HG03378 (cell line): ENCODE measurements at regions not wholly inside any gene's neighbourhood (a gene's known extent, or its start where the extent isn't known, plus 50 kb on each side); places are given as distances from the start of the nearest gene placed in this dataset.
"Not testable (repeated sequence)": the region's sequence is repeated elsewhere in the genome, so short reads cannot be mapped to it uniquely, and the experiment has no call there.

Source experiments
- ATAC-seq: cut with Tn5 transposase; IDR thresholded peaks from one replicate; pipeline ENCODE4 v1.9.1; 2021; ENCODE audit warnings: mild to moderate bottlenecking, moderate library complexity; ENCODE audit not compliant: unreplicated experiment

DNA sequence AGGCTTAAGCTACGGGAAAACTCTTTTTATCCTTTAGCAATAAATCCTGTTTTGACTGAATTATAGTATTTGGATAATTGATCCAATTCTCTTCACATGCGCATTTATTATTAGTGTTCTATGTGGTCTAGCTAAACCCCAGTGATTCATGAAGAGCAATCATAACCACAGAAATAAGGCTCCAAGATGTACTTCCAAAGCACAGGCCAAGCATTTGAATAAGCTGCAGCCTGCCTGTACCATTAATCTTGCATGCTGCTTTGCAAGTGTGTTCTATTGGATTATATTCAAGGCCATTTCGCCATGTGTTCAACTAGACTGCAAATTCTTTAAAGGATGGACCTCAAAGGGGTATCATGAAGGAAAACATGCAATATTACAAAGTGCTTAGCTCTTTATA lies 385.2 kb upstream of the FAT1 start:
- ATAC-seq: no peak

DNA sequence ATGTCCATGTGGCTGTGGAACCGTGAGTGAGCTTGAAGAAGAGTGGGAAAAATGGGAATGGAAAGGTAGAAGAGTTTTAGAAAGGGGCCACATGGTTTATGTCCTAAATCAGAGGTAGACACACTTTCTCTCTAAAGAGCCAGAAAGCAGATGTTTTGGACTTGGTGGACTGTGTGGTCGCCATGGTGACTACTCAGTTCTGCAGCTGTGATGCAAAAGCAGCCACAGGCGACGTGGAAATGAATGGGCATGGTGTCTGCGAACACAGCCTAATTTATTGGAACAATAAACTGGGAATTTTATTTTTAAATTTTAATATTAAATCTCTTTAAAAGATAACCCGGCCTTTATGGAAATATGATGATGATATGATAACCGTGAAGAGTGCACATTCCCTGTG lies 386.0 kb upstream of the FAT1 start:
- ATAC-seq: no peak

DNA sequence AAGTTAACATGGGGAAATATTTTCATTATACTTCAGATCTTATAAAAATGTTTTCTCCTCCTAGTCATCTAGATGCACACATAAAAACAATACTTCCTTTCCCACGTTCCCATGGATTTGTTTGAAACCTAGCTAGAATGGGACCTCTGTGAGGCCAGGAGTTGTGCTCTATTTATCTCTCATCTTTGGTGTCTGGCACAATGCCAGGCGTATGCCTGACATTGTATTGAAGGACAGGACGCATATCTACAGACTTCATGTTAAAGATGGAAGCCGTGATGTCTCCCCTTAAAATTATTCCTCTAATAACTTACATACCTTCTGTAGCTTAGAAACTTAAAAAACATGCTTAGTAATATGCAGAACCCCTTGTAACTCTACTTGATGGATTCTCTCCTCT lies 394.5 kb upstream of the FAT1 start:
- no peak for ATAC-seq

DNA sequence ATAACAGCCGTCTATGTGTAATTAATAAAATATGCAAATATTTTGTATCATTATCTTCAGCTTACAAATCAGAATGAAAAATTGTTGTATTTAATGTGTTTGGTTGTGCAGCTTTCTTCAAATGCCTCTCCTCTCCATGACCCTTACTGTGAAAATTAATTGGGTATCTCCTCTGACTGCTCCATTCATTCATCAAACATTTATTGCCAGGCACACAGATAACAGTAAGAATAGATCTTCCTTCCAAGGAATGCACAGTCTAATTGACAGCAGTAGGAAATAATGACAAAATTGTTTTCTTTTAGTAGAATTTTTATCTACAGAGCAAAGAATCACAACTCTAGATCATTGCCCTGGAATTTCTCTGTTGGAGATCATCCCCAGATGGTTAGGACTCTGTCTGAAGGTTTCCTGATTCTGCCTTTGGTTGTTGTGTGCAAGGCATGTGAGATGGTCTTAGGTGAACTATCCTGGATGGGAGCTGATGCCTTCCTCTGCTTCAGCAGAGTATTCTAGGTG lies 395.0 kb upstream of the FAT1 start:
- no peak for ATAC-seq

DNA sequence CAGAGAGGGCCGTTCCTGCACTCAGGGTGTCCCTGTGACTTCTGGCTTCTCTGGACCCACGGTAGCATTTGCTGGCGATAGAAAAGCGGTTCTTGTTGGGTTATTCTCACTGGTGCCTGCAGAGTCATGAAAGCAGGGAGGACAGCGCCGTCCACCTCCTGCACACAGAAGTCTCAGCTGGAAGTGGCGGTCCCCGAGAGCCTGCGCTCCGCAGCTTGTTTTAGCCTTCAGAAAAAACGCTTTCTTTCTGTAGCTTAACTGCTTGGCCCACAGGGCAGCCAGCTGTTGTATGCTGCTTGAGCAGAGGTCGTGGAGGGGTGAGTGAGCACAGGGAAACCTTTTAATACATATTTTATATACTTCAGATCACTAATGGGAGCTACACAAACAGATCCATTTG lies 400.7 kb upstream of the FAT1 start:
- ATAC-seq: no peak

DNA sequence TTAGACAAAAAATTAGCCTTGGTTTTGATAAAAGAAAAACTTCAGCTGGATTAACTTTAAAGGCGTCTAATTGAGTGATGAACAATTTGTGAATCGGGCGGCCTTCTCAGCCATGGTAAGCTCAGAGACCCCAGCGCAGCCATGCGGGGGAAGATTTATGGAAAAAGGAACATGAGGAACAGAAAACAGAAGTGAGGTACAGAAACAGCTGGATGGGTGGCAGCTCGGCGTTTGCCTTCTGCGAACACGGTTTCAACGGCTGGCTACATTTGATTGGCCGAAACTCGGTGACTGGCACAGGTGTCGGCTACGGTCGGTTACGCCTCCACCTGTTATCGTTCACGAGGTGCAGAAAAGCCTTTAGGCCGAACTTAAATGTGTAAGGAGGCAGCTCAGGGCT lies 401.4 kb upstream of the FAT1 start:
- ATAC-seq: no peak

DNA sequence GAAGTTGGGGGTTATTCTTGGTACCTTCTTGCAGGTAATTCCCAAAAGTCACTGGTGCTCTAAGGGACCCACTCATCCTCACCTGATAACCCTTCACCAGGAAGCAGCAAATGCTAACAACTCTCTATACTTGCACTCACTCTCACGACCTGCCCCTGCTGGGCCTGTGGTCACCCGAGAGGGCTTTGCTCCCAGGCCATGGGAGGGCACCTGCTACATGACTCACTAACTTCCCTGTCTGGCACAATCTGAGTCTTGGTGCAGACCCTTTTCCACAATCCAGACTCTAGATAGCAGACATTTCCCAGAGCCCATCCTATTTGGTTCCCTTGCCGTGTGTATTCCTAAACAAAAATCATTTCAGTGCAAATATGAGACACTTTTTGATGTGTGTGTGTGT lies 403.8 kb upstream of the FAT1 start:
- ATAC-seq: no peak

DNA sequence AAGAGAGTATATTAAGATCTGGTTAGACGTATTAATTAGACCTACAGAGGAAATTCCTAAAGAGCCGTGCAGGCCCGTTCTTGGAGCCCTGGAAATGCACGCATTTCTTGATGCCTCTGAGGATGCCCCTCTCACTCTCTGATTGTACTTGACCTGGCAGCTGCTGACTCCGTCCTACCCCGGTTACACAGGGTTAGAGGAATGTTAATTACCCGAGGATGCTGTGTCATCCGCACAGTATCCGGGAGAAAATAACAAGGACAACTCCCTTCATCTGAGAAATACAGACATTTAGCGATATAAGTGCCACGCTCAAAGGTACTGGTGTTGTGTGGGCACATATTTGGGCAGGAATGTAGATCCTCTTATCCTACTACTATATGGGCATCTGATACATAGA lies 404.6 kb upstream of the FAT1 start:
- no peak for ATAC-seq

DNA sequence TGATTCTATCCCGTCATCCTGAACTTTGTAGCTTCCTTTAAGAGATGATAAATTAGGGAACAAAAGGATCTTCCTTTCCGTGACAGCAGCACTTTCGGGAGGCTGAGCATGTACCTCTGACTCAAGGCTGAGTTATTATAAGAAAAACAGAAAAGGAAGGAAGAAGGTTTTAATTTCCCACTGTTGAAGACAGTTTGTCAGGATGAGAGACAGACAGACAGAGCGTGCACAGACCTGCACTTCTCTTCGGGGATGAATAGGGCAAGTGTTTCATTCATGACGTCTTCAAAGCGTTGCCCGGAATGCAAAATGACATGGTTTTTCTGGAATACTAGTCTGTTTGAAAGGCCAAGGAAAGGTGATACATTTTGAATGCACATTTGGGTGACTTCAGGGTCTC lies 405.3 kb upstream of the FAT1 start:
- ATAC-seq: no peak

DNA sequence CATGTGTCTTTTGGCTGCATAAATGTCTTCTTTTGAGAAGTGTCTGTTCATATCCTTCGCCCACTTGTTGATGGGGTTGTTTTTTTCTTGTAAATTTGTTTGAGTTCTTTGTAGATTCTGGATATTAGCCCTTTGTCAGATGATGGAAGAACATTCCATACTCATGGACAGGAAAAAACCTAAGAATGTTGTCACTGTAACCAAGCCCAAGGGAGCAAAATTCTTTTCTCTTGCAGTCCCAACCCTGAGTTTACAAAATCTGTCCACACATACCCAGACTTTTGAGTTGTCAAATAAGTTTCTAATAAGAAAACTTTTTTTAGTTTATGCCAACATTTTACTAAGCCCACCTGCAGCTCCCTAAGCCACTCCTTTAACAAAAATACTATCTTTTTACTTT lies 408.2 kb upstream of the FAT1 start:
- not testable (repeated sequence) for ATAC-seq

DNA sequence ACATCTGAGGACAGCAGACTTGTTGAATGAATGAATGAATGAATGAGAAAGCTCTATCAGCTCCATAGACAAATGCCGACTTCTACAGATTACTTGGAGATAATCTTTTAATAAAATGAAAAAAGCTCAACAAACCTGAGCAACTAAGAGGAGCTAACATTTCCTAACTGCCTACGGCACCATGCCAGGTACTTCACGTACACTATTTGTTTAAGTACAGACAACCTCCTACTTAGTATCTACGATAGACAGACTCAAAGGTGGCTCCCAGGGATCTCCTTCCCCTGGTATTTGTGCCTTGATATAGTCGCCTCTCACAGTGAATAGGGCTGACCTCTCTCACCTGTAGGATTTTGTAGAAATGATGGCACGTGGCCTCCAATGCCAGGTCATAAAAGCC lies 412.2 kb upstream of the FAT1 start:
- ATAC-seq: no peak

DNA sequence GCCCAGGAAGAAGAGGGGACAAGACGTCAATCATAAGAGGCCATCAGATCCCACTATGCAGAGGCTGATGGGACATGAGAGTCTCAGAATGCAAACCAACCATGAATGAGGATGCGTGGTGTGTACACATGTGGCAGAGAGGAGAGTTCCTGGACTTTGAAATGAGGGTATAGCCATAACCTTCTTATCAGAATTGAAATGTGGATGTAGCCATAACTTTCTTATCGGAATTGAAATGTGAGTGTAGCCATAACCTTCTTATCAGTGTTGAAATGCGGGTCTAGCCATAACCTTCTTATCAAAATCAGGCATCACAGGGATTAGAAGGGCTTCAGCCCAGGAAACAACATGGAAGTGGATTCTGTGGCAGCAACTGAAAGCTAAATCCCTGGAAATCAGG lies 415.5 kb upstream of the FAT1 start:
- ATAC-seq: no peak

DNA sequence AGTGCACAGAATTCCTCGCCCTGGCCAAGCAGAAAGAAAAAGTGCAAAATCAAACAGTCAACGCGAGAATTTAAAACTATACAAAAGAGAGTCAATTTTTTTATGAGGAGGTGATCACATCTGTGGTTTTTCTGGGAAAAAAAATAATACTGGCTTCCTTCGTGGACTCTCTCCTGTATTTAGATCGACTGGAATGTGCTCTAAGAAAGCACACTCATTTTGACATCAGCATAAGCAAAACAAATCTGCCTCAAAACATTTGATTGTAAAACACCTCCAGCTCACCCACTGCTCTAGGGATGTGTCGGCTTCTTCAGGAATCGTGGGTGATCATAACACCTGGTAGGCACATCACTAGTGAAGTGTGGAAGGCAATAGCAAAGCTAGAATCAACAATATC lies 417.4 kb upstream of the FAT1 start:
- ATAC-seq: no peak

DNA sequence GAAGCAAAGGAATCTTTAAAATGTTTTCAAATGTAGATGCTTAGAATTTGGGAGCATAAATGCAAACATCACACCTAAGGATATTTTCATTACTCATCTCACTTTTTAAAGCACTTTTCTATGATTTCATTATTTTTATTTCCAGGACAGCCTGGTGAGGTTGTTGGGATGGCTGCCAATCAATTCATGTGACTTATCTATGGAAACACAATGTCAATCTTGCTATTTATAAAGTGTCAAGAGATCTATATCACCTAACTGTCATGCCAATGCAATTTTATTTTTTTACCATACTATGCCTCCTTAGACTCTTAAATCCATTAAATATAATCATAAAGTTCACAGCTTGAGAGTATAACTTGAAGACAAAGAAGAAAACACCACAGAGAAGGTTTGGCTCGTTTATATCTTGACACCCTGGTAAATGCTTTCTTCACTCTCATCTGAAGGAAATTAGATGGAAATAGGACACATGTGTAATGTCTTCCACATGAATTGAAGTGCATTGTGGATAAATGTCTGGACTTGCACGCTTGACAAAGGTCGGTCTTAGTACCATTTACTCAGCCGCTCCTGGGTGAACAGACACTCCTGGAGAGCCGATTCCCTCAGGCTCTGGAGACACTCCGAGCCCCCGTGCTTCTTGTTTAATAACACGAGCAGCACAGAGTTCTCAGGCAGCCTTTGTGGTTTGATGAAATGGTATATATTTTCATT lies 425.7 kb upstream of the FAT1 start:
- ATAC-seq: no peak

DNA sequence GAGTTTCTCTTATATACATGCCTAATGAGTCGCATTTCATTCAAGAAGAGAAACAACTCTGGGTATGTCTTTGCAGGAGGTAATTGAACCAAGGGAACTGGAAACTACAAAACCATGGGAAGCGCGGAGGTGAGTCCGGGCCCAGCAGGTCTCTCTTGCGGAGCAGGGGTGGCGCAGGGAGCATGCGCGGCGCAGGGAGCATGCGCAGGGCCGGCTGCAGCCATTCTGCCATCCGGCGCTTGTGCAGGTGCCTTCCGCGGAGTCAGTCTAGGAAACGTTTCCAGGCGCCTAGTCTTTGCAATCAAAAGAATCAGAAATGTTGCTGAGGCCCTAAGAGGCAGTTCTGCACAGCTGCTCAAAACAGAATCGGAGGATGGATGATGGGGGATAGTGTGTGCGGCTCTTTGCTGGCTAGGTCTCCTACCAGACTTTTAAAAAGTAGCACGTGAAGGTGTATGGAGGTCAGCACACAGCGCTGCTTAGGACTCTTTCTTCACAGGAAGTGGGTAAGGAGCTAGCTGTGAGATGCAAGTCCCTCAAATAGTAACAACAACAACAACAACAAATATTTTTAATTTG lies 433.8 kb upstream of the FAT1 start:
- no peak for ATAC-seq

DNA sequence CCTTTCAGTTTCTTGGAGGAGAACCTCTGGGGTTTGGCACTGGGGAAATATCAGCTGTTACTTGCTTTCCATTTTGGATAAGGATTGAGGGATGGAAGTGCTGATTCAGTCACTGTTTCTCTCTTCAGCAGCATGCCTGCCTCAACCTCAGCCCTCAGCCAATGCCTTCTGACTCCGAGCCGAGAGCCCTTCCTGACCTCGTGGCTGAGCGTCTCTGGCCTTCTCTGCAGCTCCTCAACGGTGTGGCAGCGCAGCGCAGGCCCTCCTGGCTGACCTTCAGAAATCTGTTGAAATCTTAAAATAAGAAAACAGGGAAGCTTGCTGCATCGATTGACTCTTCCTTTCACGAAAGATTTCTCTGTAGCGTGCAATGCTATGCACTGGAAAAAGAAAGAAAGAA lies 434.3 kb upstream of the FAT1 start:
- ATAC-seq: no peak

DNA sequence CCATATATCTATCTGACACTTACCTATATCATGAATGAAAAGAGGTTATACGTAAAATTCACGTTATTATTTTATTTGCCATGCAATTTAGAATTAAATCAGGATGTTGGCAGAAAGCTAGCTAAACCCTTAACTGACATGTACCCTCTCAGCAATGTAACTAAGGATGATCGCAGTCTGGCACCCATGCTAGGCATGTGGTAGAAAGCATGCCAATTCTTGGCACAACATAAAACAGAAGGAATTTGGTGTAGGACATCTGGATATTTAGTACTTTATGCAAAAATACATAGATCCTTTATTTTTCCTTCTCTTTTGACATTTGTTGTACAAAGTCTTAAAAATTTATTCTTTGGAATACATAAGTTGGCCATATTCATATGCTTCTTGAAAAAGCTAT lies 436.8 kb upstream of the FAT1 start:
- ATAC-seq: no peak

DNA sequence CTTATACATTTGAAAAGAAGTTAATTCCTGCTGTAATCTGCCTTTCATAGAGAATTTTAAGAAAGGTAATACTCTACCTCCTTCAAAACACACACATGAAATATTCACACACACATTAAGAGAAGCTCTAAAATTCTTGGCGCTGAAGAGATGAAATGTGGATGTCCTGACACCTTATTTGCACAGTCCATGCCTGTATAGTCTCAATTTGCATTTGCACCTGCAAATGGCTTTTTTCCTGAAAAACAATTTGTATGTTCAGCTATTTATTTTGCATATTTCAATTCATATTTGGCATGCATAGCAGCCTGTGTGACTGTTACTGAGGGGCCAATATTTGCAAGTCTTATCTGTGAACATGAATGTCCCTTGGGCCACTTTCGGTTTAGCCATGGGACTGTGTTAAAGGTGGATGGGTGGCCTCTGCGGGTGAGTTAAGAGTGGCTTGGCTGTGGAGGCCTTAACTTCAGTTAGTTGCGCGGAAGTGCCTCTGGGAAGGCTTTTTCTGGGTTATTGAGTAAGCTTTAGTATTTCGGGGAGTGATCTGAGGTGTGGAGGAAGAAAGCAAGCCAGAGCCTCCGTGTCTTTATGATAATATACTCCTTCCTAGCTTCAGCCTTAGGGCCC lies 443.3 kb upstream of the FAT1 start:
- ATAC-seq: no peak

DNA sequence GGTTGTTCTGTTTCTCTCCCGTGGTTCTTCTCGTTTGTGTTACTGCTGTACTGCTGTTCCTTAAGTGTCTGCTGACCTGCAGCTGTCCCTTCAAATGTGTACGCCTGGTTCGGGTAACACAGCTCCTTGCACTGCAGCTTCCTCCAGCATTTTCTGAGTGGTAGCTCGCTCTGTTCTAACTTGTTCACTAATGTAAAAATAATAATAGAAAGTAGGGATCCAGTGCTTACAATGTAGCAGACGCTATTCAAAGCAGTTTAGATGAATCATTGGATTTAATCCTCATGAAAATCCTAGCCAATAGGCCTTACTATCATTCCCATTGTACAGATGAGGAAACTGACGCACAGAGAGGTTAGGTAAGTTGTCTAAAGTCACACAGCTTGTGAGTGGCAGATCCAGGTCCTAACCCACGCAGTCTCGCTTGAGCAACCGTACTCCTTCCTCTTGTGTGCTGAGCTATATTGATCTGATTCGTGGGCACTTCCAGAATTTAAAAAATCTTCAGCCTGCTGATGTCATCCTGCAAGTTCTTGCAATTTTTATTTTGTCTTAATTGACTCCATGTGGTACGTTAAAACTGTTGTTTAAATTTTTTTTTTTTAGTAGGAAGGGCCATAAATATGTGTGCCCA lies 448.2 kb upstream of the FAT1 start:
- ATAC-seq: no peak

DNA sequence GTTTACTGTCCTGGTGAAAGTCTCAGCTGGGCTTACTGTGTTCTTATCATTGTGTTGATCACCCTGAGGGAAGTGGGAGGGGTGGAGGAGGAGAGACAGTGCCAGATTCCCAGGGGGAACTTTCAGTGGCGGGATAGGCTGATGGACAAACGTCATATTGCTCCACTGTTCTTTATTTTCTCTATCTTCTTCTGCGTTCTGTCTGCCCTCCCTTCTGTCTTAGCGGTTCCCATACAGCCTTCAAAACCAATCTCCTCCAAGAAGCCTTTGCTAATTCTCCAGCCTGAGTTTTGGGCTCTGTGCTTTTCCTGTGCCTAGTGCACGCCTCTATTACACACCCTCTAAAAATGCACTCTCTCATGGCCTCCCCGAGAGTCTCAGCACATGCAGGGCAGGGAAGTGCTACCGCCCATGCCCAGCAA lies 448.7 kb upstream of the FAT1 start:
- no peak for ATAC-seq

DNA sequence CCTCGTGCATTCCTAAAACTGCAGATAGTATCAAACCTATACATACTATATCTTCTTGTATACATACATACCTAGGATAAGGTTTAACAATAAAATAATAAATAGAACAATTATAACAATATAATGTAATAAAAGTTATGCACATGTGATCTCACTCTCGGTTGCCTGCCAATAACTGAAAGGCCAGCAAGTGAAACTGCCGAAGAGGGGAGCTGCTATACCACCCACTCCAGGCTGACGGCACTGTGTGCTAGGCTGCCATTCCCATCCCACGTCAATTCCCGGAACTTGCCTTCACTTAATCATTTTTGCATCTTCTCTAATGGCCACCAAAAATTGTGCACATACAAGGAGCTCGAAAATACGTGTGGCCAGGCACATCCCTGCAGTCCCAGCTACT lies 451.1 kb upstream of the FAT1 start:
- no peak for ATAC-seq

DNA sequence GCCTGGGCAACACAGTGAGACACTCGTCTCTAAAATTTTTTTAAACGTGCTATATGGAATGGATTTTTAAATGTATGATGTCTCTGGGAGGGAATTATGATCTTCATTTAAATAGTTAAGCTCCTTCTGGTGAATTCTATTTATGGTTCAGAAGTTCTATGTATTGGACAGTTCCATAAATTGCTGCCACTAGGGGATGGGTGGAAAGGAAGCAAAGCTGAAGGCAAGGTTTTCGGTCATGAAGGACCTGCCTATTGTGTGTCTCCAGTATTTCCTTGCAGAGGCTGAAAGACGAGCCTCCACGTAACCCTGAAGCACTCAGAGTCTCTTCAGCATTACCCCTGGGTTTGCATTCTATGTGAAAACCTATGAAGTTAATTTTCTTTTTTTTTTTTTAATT lies 451.5 kb upstream of the FAT1 start:
- ATAC-seq: no peak
